ENCODE measurements at regions not wholly inside any gene's neighbourhood (a gene's known extent, or its start where the extent isn't known, plus 50 kb on each side); places are given as distances from the start of the nearest gene placed in this dataset.

GRCh38 chr12:132439333-132439904, 50.5 kb upstream of the FBRSL1 start:
- TF ChIP-seq RAD21 (IDR thresholded peaks at IDR 0.05; ENCODE audit: low read depth) (no peak), TEAD4 (IDR thresholded peaks at IDR 0.05) (no peak), YY1 (IDR thresholded peaks at IDR 0.05; ENCODE audit: low read depth) (no peak), TAF1 (IDR thresholded peaks at IDR 0.05; ENCODE audit: low read depth) (no peak), EGR1 (IDR thresholded peaks at IDR 0.05) (no peak), REST (IDR thresholded peaks at IDR 0.05; ENCODE audit: low read depth) (no peak), ZBTB7A (IDR thresholded peaks at IDR 0.05; ENCODE audit: low read depth) (no peak), NFIC (IDR thresholded peaks at IDR 0.05) (no peak), TCF12 (IDR thresholded peaks at IDR 0.05; ENCODE audit: low read depth) (no peak), USF1 (IDR thresholded peaks at IDR 0.05) (no peak), MAX (IDR thresholded peaks at IDR 0.05) (no peak), FOXM1 (IDR thresholded peaks at IDR 0.05; ENCODE audit: borderline replicate concordance, low read depth) (no peak), CEBPB (IDR thresholded peaks at IDR 0.05) (no peak)

GRCh38 chr12:132438726-132439125, 51.2 kb upstream of the FBRSL1 start:
- TF ChIP-seq EP300 (IDR thresholded peaks at IDR 0.05; ENCODE audit: borderline replicate concordance) = no peak
- no peak for TF ChIP-seq TEAD4 (IDR thresholded peaks at IDR 0.05)
- no peak for TF ChIP-seq CEBPB (IDR thresholded peaks at IDR 0.05)
- TF ChIP-seq FOXM1 (IDR thresholded peaks at IDR 0.05; ENCODE audit: borderline replicate concordance, low read depth) = no peak
- no peak for TF ChIP-seq NFIC (IDR thresholded peaks at IDR 0.05)
- no peak for TF ChIP-seq TAF1 (IDR thresholded peaks at IDR 0.05; ENCODE audit: low read depth)

- TF ChIP-seq ZBTB7A (IDR thresholded peaks at IDR 0.05; ENCODE audit: low read depth) = no peak
- no peak for TF ChIP-seq MAX (IDR thresholded peaks at IDR 0.05)
- TF ChIP-seq TCF12 (IDR thresholded peaks at IDR 0.05; ENCODE audit: low read depth) = no peak
- no peak for TF ChIP-seq TEAD4 (IDR thresholded peaks at IDR 0.05)
- TF ChIP-seq EP300 (IDR thresholded peaks at IDR 0.05; ENCODE audit: borderline replicate concordance) = no peak
- TF ChIP-seq YY1 (IDR thresholded peaks at IDR 0.05; ENCODE audit: low read depth) = no peak
- TF ChIP-seq RAD21 (IDR thresholded peaks at IDR 0.05; ENCODE audit: low read depth) = no peak
- no peak for TF ChIP-seq EGR1 (IDR thresholded peaks at IDR 0.05)
- TF ChIP-seq TAF1 (IDR thresholded peaks at IDR 0.05; ENCODE audit: low read depth) = no peak
- no peak for TF ChIP-seq NFIC (IDR thresholded peaks at IDR 0.05)
- TF ChIP-seq USF1 (IDR thresholded peaks at IDR 0.05) = no peak
- no peak for TF ChIP-seq CREB1 (IDR thresholded peaks at IDR 0.05; ENCODE audit: low read depth)
- TF ChIP-seq FOXM1 (IDR thresholded peaks at IDR 0.05; ENCODE audit: borderline replicate concordance, low read depth) = no peak
- no peak for TF ChIP-seq REST (IDR thresholded peaks at IDR 0.05; ENCODE audit: low read depth)
- no peak for TF ChIP-seq CEBPB (IDR thresholded peaks at IDR 0.05)
Observed at GRCh38 chr12:132437943-132438700, 51.8 kb upstream of the FBRSL1 start.

- TF ChIP-seq NFIC (IDR thresholded peaks at IDR 0.05) (no peak), YY1 (IDR thresholded peaks at IDR 0.05; ENCODE audit: low read depth) (no peak), TCF12 (IDR thresholded peaks at IDR 0.05; ENCODE audit: low read depth) (no peak), EGR1 (IDR thresholded peaks at IDR 0.05) (no peak), TEAD4 (IDR thresholded peaks at IDR 0.05) (no peak), FOXM1 (IDR thresholded peaks at IDR 0.05; ENCODE audit: borderline replicate concordance, low read depth) (no peak)
Observed at GRCh38 chr12:132437252-132437932, 52.6 kb upstream of the FBRSL1 start.

GRCh38 chr12:132436791-132437251, 53.1 kb upstream of the FBRSL1 start:
- TF ChIP-seq NFIC (IDR thresholded peaks at IDR 0.05) = no peak
- TF ChIP-seq TAF1 (IDR thresholded peaks at IDR 0.05; ENCODE audit: low read depth) = no peak
- TF ChIP-seq FOXM1 (IDR thresholded peaks at IDR 0.05; ENCODE audit: borderline replicate concordance, low read depth) = no peak
